Peyer's patch (tissue), 4 donors: ENCODE measurements at regions not wholly inside any gene's neighbourhood (a gene's known extent, or its start where the extent isn't known, plus 50 kb on each side); places are given as distances from the start of the nearest gene placed in this dataset.

Experiments used
- DNase-seq, 3 donors: peaks; one replicate each; pipeline ENCODE4 v3.0.0-alpha.2; 2017 to 2019
- H3K27ac ChIP-seq, 4 donors: fragments of 200-600 bp; sonication (generic); one replicate each; pipeline ENCODE4 v1.5.1; 2016 to 2019
- H3K27me3 ChIP-seq, 2 donors: fragments of 200-600 bp; sonication (generic); one replicate each; pipeline ENCODE4 v1.5.1; 2019
- H3K36me3 ChIP-seq, 3 donors: fragments of 200-600 bp; sonication (generic); one replicate each; pipeline ENCODE4 v1.5.1; 2016 to 2019
- H3K4me1 ChIP-seq, 4 donors: fragments of 200-600 bp; sonication (generic); one replicate each; pipeline ENCODE4 v1.5.1; 2016 to 2019
- H3K4me3 ChIP-seq, 4 donors: fragments of 200-600 bp; sonication (generic); 1 replicate in 3 of 4; 2 replicates in 1 of 4; pipeline ENCODE4 v1.5.1; 2016 to 2019; ENCODE audit warnings: mild to moderate bottlenecking in 1 of 4
- H3K9me3 ChIP-seq, 4 donors: fragments of 200-600 bp; sonication (generic); one replicate each; pipeline ENCODE4 v1.5.1; 2016 to 2019; ENCODE audit warnings: mild to moderate bottlenecking in 1 of 4
- CTCF ChIP-seq, 6 experiments: fragments of 450-650 bp in 4 of 6; fragments of 200-600 bp in 2 of 6; sonication (generic) in 1 of 6; IDR thresholded peaks; one replicate each; pipeline ENCODE4 v1.5.1; 2017 to 2019; ENCODE audit warnings: antibody characterized with exemption in 6 of 6, mild to moderate bottlenecking in 3 of 6, moderate library complexity in 1 of 6
- POLR2A ChIP-seq, 2 donors: fragments of 450-650 bp; IDR thresholded peaks; one replicate each; pipeline ENCODE4 v1.5.1; 2017; ENCODE audit warnings: antibody characterized with exemption in 2 of 2, mild to moderate bottlenecking in 2 of 2, moderate library complexity in 2 of 2

- H3K27me3 ChIP-seq, result no peaks in the 10 kb centered on the region
- H3K36me3 ChIP-seq, result no peaks in the 10 kb centered on the region
- TF ChIP-seq POLR2A (IDR thresholded peaks at IDR 0.05) (no peak), CTCF (IDR thresholded peaks at IDR 0.05) (peak in 4 of 6 experiments; percentile 27 to 62 (median 48))
- no peaks in the 10 kb centered on the region for H3K9me3 ChIP-seq
- H3K27ac ChIP-seq, result no peak overlapping the region
- no peak overlapping the region for H3K4me3 ChIP-seq
- no peak for DNase-seq
- H3K4me1 ChIP-seq, result no peaks in the 10 kb centered on the region
Observed at GRCh38 chr16:52976539-52977167, 76.0 kb downstream of the CHD9NB start.

GRCh38 chr16:52967744-52968143, 85.0 kb downstream of the CHD9NB start:
- H3K4me1 ChIP-seq, result no peaks in the 10 kb centered on the region
- DNase-seq, result no peak
- H3K27ac ChIP-seq, result no peak overlapping the region
- no peaks in the 10 kb centered on the region for H3K9me3 ChIP-seq
- no peaks in the 10 kb centered on the region for H3K36me3 ChIP-seq
- no peak for TF ChIP-seq POLR2A (IDR thresholded peaks at IDR 0.05)
- no peak for TF ChIP-seq CTCF (IDR thresholded peaks at IDR 0.05)
- no peaks in the 10 kb centered on the region for H3K27me3 ChIP-seq
- H3K4me3 ChIP-seq, result no peak overlapping the region

GRCh38 chr16:52964290-52964689, 88.4 kb downstream of the CHD9NB start:
- Histone ChIP-seq H3K27ac (no peak overlapping the region), H3K9me3 (no peaks in the 10 kb centered on the region), H3K4me3 (no peak overlapping the region), H3K4me1 (no peaks in the 10 kb centered on the region), H3K36me3 (no peaks in the 10 kb centered on the region), H3K27me3 (no peaks in the 10 kb centered on the region)
- TF ChIP-seq POLR2A (IDR thresholded peaks at IDR 0.05), result no peak
- TF ChIP-seq CTCF (IDR thresholded peaks at IDR 0.05), result no peak
- no peak for DNase-seq

GRCh38 chr16:52963855-52964242, 88.8 kb downstream of the CHD9NB start:
- TF ChIP-seq CTCF (IDR thresholded peaks at IDR 0.05) (no peak), POLR2A (IDR thresholded peaks at IDR 0.05) (no peak)
- Histone ChIP-seq H3K4me1 (no peaks in the 10 kb centered on the region), H3K9me3 (no peaks in the 10 kb centered on the region), H3K27ac (no peak overlapping the region), H3K36me3 (no peaks in the 10 kb centered on the region), H3K27me3 (no peaks in the 10 kb centered on the region), H3K4me3 (no peak overlapping the region)
- DNase-seq, result no peak

- Histone ChIP-seq H3K36me3 (no peaks in the 10 kb centered on the region), H3K4me1 (no peaks in the 10 kb centered on the region), H3K9me3 (no peaks in the 10 kb centered on the region), H3K27me3 (no peaks in the 10 kb centered on the region), H3K27ac (no peak overlapping the region), H3K4me3 (no peak overlapping the region)
- no peak for DNase-seq
- no peak for TF ChIP-seq POLR2A (IDR thresholded peaks at IDR 0.05)
- TF ChIP-seq CTCF (IDR thresholded peaks at IDR 0.05), result no peak
Observed at GRCh38 chr16:52963212-52963854, 89.4 kb downstream of the CHD9NB start.
